22Rv1 (cell line): ENCODE measurements at regions not wholly inside any gene's neighbourhood (a gene's known extent, or its start where the extent isn't known, plus 50 kb on each side); places are given as distances from the start of the nearest gene placed in this dataset.

Source experiments
- H3K27ac ChIP-seq: fragments of 450-650 bp; 2 replicates; pipeline ENCODE4 v1.5.1; 2017
- CTCF ChIP-seq: fragments of 450-650 bp; IDR thresholded peaks from 2 replicates; pipeline ENCODE4 v1.5.1; 2017; ENCODE audit warnings: mild to moderate bottlenecking
- ZFX ChIP-seq: fragments of 450-650 bp; IDR thresholded peaks from 2 replicates; pipeline ENCODE4 v1.6.1; 2017; ENCODE audit warnings: antibody characterized with exemption, borderline replicate concordance

GRCh38 chr13:59458908-59459579 lies 704.7 kb downstream of the DIAPH3 start:
- no peak overlapping the region for H3K27ac ChIP-seq
- TF ChIP-seq CTCF (no peak), ZFX (no peak)

GRCh38 chr13:59459972-59460371 lies 703.8 kb downstream of the DIAPH3 start:
- TF ChIP-seq ZFX = no peak
- no peak for TF ChIP-seq CTCF
- H3K27ac ChIP-seq = no peak overlapping the region

- TF ChIP-seq ZFX = no peak
- no peak for TF ChIP-seq CTCF
- no peak overlapping the region for H3K27ac ChIP-seq
Observed at GRCh38 chr13:59461411-59461810, 702.3 kb downstream of the DIAPH3 start.

- no peak overlapping the region for H3K27ac ChIP-seq
- TF ChIP-seq ZFX = no peak
Observed at GRCh38 chr13:59463023-59463422, 700.7 kb downstream of the DIAPH3 start.

- TF ChIP-seq ZFX = no peak
- no peak for TF ChIP-seq CTCF
- no peak overlapping the region for H3K27ac ChIP-seq
Observed at GRCh38 chr13:59464926-59465325, 698.8 kb downstream of the DIAPH3 start.

- no peak overlapping the region for H3K27ac ChIP-seq
- TF ChIP-seq ZFX (no peak), CTCF (no peak)
Observed at GRCh38 chr13:59468396-59468795, 695.3 kb downstream of the DIAPH3 start.

GRCh38 chr13:59471106-59471505 lies 692.6 kb downstream of the DIAPH3 start:
- TF ChIP-seq CTCF (no peak), ZFX (no peak)
- no peak overlapping the region for H3K27ac ChIP-seq

GRCh38 chr13:59472134-59472533 lies 691.6 kb downstream of the DIAPH3 start:
- no peak overlapping the region for H3K27ac ChIP-seq
- TF ChIP-seq ZFX = no peak
- TF ChIP-seq CTCF = no peak
